HFFc6 (cell line): ENCODE measurements at regions not wholly inside any gene's neighbourhood (a gene's known extent, or its start where the extent isn't known, plus 50 kb on each side); places are given as distances from the start of the nearest gene placed in this dataset.

ENCODE experiments used
- DNase-seq: peaks from one replicate; pipeline ENCODE4 v3.0.0-alpha.2; 2018
- H3K27ac Mint-ChIP-seq: 2 replicates; pipeline ENCODE4 v1.8.0; 2020; ENCODE audit warnings: mild to moderate bottlenecking, mixed read lengths
- H3K27me3 Mint-ChIP-seq: 2 replicates; pipeline ENCODE4 v1.8.0; 2021; ENCODE audit warnings: mild to moderate bottlenecking, moderate library complexity, mixed read lengths; ENCODE audit not compliant: insufficient read depth
- H3K36me3 Mint-ChIP-seq: 2 replicates; pipeline ENCODE4 v1.8.0; 2021; ENCODE audit warnings: low read depth, mixed read lengths
- H3K4me1 Mint-ChIP-seq: 2 replicates; pipeline ENCODE4 v1.8.0; 2020; ENCODE audit warnings: low read depth, mixed read lengths
- H3K4me3 Mint-ChIP-seq: 2 replicates; pipeline ENCODE4 v1.8.0; 2020; ENCODE audit warnings: mild to moderate bottlenecking, moderate library complexity, mixed read lengths
- H3K9me3 Mint-ChIP-seq: 2 replicates; pipeline ENCODE4 v1.8.0; 2020; ENCODE audit warnings: mild to moderate bottlenecking, mixed read lengths
- TF ChIP-seq, protein P1 (sequence below): fragments of 200-600 bp; sonication (generic); IDR thresholded peaks from 2 replicates; pipeline ENCODE4 v1.5.0; 2021; ENCODE audit warnings: antibody characterized with exemption, mild to moderate bottlenecking

- no peak for DNase-seq
- TF ChIP-seq, protein P1, sequence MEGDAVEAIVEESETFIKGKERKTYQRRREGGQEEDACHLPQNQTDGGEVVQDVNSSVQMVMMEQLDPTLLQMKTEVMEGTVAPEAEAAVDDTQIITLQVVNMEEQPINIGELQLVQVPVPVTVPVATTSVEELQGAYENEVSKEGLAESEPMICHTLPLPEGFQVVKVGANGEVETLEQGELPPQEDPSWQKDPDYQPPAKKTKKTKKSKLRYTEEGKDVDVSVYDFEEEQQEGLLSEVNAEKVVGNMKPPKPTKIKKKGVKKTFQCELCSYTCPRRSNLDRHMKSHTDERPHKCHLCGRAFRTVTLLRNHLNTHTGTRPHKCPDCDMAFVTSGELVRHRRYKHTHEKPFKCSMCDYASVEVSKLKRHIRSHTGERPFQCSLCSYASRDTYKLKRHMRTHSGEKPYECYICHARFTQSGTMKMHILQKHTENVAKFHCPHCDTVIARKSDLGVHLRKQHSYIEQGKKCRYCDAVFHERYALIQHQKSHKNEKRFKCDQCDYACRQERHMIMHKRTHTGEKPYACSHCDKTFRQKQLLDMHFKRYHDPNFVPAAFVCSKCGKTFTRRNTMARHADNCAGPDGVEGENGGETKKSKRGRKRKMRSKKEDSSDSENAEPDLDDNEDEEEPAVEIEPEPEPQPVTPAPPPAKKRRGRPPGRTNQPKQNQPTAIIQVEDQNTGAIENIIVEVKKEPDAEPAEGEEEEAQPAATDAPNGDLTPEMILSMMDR = no peak
- H3K4me3 Mint-ChIP-seq = no peak overlapping the region
- no peak overlapping the region for H3K27ac Mint-ChIP-seq
- H3K27me3 Mint-ChIP-seq = no peaks in the 10 kb centered on the region
- H3K4me1 Mint-ChIP-seq = no peaks in the 10 kb centered on the region
- peaks cover 60% of the 10 kb centered on the region for H3K9me3 Mint-ChIP-seq
- no peaks in the 10 kb centered on the region for H3K36me3 Mint-ChIP-seq
Measured at GRCh38 chr1:14326857-14327256, 271.6 kb upstream of the KAZN start.

DNA sequence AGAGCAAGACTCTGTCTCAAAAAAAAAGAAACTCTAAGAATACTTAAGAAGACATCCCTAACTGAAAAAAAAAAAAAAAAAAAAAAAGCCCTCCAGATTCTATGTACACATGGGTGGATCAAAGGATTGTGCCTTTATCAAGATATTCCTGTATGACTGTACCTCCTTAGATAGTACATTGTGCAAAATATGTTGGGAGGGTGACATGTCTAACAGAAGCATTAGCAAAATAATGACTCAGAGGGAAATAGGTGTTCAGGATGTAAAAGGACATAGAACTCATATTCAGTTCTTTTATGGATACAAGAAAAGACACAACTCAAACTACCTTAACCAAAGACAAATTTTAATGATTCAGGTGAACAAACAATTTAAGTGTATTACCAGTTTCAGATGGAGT lies 269.8 kb upstream of the KAZN start:
- DNase-seq = no peak
- Mint-ChIP-seq H3K9me3 (peaks cover 59% of the 10 kb centered on the region), H3K4me3 (no peak overlapping the region), H3K27me3 (no peaks in the 10 kb centered on the region), H3K27ac (no peak overlapping the region), H3K4me1 (no peaks in the 10 kb centered on the region), H3K36me3 (0 out of 2 replicates have a peak, but pooled peaks cover 5% of the 10 kb centered on the region)
- TF ChIP-seq, protein P1 = no peak

DNA sequence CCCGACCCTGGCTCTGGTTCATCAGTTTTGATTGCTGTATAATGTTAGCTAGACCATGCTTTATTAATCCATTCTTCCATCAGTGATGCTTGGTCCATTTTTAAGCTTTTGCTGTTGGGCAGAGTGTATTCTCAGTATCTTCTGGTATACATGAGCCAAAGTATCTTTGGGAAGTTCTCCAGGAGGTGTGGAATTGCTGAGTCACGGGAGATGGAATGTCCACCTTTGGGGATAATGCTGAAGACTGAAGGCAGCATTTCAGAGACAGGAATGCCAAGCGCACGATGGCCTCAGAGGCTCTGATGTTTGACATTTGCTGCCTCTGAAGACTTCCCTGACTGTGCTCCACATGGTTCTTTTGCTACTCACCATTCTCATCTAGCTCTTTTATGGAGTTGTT lies 266.3 kb upstream of the KAZN start:
- Mint-ChIP-seq H3K27ac (no peak overlapping the region), H3K36me3 (peaks cover 9% of the 10 kb centered on the region; the same call in 1 of the 2 replicates), H3K4me1 (no peaks in the 10 kb centered on the region), H3K9me3 (peaks cover 68% of the 10 kb centered on the region), H3K4me3 (no peak overlapping the region), H3K27me3 (no peaks in the 10 kb centered on the region)
- TF ChIP-seq, protein P1 = no peak
- DNase-seq = no peak

GRCh38 chr1:14334336-14335176 lies 263.9 kb upstream of the KAZN start:
- Mint-ChIP-seq H3K27me3 (no peaks in the 10 kb centered on the region), H3K9me3 (peaks cover 62% of the 10 kb centered on the region), H3K27ac (no peak overlapping the region), H3K36me3 (peaks cover 13% of the 10 kb centered on the region), H3K4me3 (no peak overlapping the region), H3K4me1 (no peaks in the 10 kb centered on the region)
- no peak for DNase-seq
- TF ChIP-seq, protein P1 = no peak

DNA sequence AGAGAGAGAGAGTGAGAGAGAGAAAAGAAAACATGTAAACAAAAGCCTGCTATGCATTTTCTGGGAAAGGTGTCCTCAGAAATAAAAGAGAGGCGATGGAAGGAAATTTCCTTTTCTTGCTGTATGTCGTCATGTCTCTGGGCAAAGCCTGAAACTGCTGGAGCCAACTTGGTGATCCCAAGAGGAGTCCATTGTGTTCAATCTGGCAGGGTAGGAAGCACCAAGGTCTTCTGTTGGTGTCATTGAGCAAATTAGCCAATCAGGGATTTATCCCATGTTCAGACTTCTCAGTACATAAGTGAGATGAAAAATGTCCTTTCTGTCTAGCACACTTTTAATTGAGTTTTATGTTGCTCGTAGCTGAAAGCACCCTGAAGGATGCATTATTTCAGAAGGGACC lies 260.0 kb upstream of the KAZN start:
- Mint-ChIP-seq H3K9me3 (peaks cover 68% of the 10 kb centered on the region), H3K27ac (no peak overlapping the region), H3K4me3 (no peak overlapping the region), H3K36me3 (peaks cover 19% of the 10 kb centered on the region), H3K27me3 (no peaks in the 10 kb centered on the region), H3K4me1 (no peaks in the 10 kb centered on the region)
- DNase-seq = no peak
- TF ChIP-seq, protein P1 = no peak
